Neural progenitor cell (in vitro differentiated cells): ENCODE measurements at regions not wholly inside any gene's neighbourhood (a gene's known extent, or its start where the extent isn't known, plus 50 kb on each side); places are given as distances from the start of the nearest gene placed in this dataset.
A peak's percentile ranks its signal among the peaks of the same experiment; 100 is the strongest.

Source experiments
- DNase-seq: peaks from one replicate; pipeline ENCODE4 v3.0.0-alpha.2; 2016; ENCODE audit warnings: low spot score
- H2AFZ ChIP-seq: fragments of 200-600 bp; sonication (generic); replicated peaks from 2 replicates; pipeline ENCODE4 v1.6.1; 2016; ENCODE audit warnings: antibody characterized with exemption
- H3F3A ChIP-seq: fragments of 200-600 bp; sonication (generic); 2 replicates; pipeline ENCODE4 v1.6.1; 2016; ENCODE audit warnings: antibody characterized with exemption, low read depth
- H3K27ac ChIP-seq: fragments of 200-600 bp; sonication (generic); 2 replicates; pipeline ENCODE4 v1.5.1; 2016; ENCODE audit warnings: mild to moderate bottlenecking
- H3K27me3 ChIP-seq: fragments of 200-600 bp; sonication (generic); 2 replicates; pipeline ENCODE4 v1.6.1; 2016; ENCODE audit warnings: mild to moderate bottlenecking, moderate library complexity
- H3K36me3 ChIP-seq: fragments of 200-600 bp; sonication (generic); 2 replicates; pipeline ENCODE4 v1.5.1; 2016
- H3K4me1 ChIP-seq: fragments of 200-600 bp; sonication (generic); 2 replicates; pipeline ENCODE4 v1.6.1; 2016; ENCODE audit warnings: mixed run types
- H3K4me2 ChIP-seq: fragments of 200-600 bp; sonication (generic); 2 replicates; pipeline ENCODE4 v1.6.1; 2016
- H3K4me3 ChIP-seq: fragments of 200-600 bp; sonication (generic); 2 replicates; pipeline ENCODE4 v1.5.1; 2016
- H3K79me2 ChIP-seq: fragments of 200-600 bp; sonication (generic); 2 replicates; pipeline ENCODE4 v1.6.1; 2016; ENCODE audit warnings: low read depth
- H3K9ac ChIP-seq: fragments of 200-600 bp; sonication (generic); 2 replicates; pipeline ENCODE4 v1.6.1; 2016
- H3K9me3 ChIP-seq: fragments of 200-600 bp; sonication (generic); 2 replicates; pipeline ENCODE4 v1.5.1; 2016; ENCODE audit warnings: low read depth
- H4K20me1 ChIP-seq: fragments of 200-600 bp; sonication (generic); 2 replicates; pipeline ENCODE4 v1.6.1; 2016; ENCODE audit warnings: low read depth
- H3K27ac Mint-ChIP-seq: 3 replicates; pipeline ENCODE4 v1.8.0; 2021; ENCODE audit warnings: mixed read lengths
- H3K27me3 Mint-ChIP-seq: 2 replicates; pipeline ENCODE4 v1.8.0; 2022; ENCODE audit warnings: low read depth, mild to moderate bottlenecking, inconsistent platforms, moderate library complexity, mixed read lengths; ENCODE audit not compliant: insufficient read depth
- H3K36me3 Mint-ChIP-seq: 3 replicates; pipeline ENCODE4 v1.8.0; 2021; ENCODE audit warnings: mixed read lengths
- H3K4me1 Mint-ChIP-seq: 3 replicates; pipeline ENCODE4 v1.8.0; 2021; ENCODE audit warnings: mixed read lengths
- H3K4me3 Mint-ChIP-seq: 3 replicates; pipeline ENCODE4 v1.8.0; 2021; ENCODE audit warnings: mild to moderate bottlenecking, moderate library complexity, mixed read lengths
- H3K9me3 Mint-ChIP-seq: 3 replicates; pipeline ENCODE4 v1.8.0; 2020; ENCODE audit warnings: mixed read lengths
- CTCF ChIP-seq: fragments of 200-600 bp; sonication (generic); IDR thresholded peaks from 2 replicates; pipeline ENCODE4 v1.5.1; 2017; ENCODE audit warnings: antibody characterized with exemption, mild to moderate bottlenecking
- EZH2 ChIP-seq: fragments of 200-600 bp; sonication (generic); IDR thresholded peaks from 2 replicates; pipeline ENCODE4 v1.6.1; 2017; ENCODE audit warnings: antibody characterized with exemption, mild to moderate bottlenecking, moderate library complexity
- EZH2phosphoT487 ChIP-seq: fragments of 200-600 bp; sonication (generic); IDR thresholded peaks from 2 replicates; pipeline ENCODE4 v1.6.1; 2017; ENCODE audit warnings: antibody characterized with exemption

- H3K9me3 Mint-ChIP-seq: no peaks in the 10 kb centered on the region
- H3K27ac ChIP-seq: no peak overlapping the region
- no peak overlapping the region for H3K4me3 ChIP-seq
- peak overlapping the region; percentile 10 for H3K27ac Mint-ChIP-seq
- no peak overlapping the region for H3K9ac ChIP-seq
- H3K27me3 ChIP-seq: peaks cover 8% of the 10 kb centered on the region
- H3F3A ChIP-seq: peaks cover 20% of the 10 kb centered on the region
- H3K4me3 Mint-ChIP-seq: no peak overlapping the region
- no peak overlapping the region for H2AFZ ChIP-seq
- peaks cover 45% of the 10 kb centered on the region for H3K4me1 ChIP-seq
- H3K36me3 Mint-ChIP-seq: no peaks in the 10 kb centered on the region
- DNase-seq: no peak
- no peaks in the 10 kb centered on the region for H3K36me3 ChIP-seq
- peaks cover 45% of the 10 kb centered on the region for H3K4me1 Mint-ChIP-seq
- H3K79me2 ChIP-seq: no peaks in the 10 kb centered on the region
- no peaks in the 10 kb centered on the region for H4K20me1 ChIP-seq
- H3K27me3 Mint-ChIP-seq: peaks cover 6% of the 10 kb centered on the region
- TF ChIP-seq EZH2: no peak
- no peak for TF ChIP-seq CTCF
- no peak for TF ChIP-seq EZH2phosphoT487
- H3K9me3 ChIP-seq: no peaks in the 10 kb centered on the region
- H3K4me2 ChIP-seq: no peak overlapping the region
Observed at GRCh38 chr4:159019356-159019755, 83.5 kb upstream of the RAPGEF2 start.

GRCh38 chr4:159021597-159022385 lies 81.1 kb upstream of the RAPGEF2 start:
- Histone ChIP-seq H3K27ac (no peak overlapping the region), H3K36me3 (no peaks in the 10 kb centered on the region), H2AFZ (no peak overlapping the region), H3K9ac (no peak overlapping the region), H3K4me3 (no peak overlapping the region), H3K79me2 (no peaks in the 10 kb centered on the region), H3K27me3 (peaks cover 8% of the 10 kb centered on the region), H3K9me3 (no peaks in the 10 kb centered on the region), H3F3A (peaks cover 11% of the 10 kb centered on the region), H3K4me1 (peaks cover 30% of the 10 kb centered on the region), H4K20me1 (no peaks in the 10 kb centered on the region), H3K4me2 (no peak overlapping the region)
- H3K27ac Mint-ChIP-seq: no peak overlapping the region
- peaks cover 30% of the 10 kb centered on the region for H3K4me1 Mint-ChIP-seq
- no peaks in the 10 kb centered on the region for H3K36me3 Mint-ChIP-seq
- H3K4me3 Mint-ChIP-seq: no peak overlapping the region
- H3K9me3 Mint-ChIP-seq: no peaks in the 10 kb centered on the region
- DNase-seq: no peak
- TF ChIP-seq EZH2: no peak
- no peak for TF ChIP-seq EZH2phosphoT487
- TF ChIP-seq CTCF: no peak
- peaks cover 6% of the 10 kb centered on the region for H3K27me3 Mint-ChIP-seq

GRCh38 chr4:159023741-159024140 lies 79.1 kb upstream of the RAPGEF2 start:
- no peak for TF ChIP-seq EZH2
- no peak for TF ChIP-seq CTCF
- H3K79me2 ChIP-seq: no peaks in the 10 kb centered on the region
- DNase-seq: no peak
- H3K9ac ChIP-seq: no peak overlapping the region
- H3K27ac ChIP-seq: no peak overlapping the region
- no peaks in the 10 kb centered on the region for H3K27me3 ChIP-seq
- Mint-ChIP-seq H3K9me3 (no peaks in the 10 kb centered on the region), H3K27me3 (peaks cover 4% of the 10 kb centered on the region), H3K4me1 (peaks cover 23% of the 10 kb centered on the region), H3K36me3 (no peaks in the 10 kb centered on the region), H3K27ac (no peak overlapping the region), H3K4me3 (no peak overlapping the region)
- H3K36me3 ChIP-seq: no peaks in the 10 kb centered on the region
- H3K4me1 ChIP-seq: peaks cover 22% of the 10 kb centered on the region
- H4K20me1 ChIP-seq: no peaks in the 10 kb centered on the region
- H3F3A ChIP-seq: peaks cover 8% of the 10 kb centered on the region
- H3K9me3 ChIP-seq: no peaks in the 10 kb centered on the region
- H3K4me2 ChIP-seq: no peak overlapping the region
- H2AFZ ChIP-seq: peak overlapping the region; percentile 73
- no peak overlapping the region for H3K4me3 ChIP-seq
